HepG2 (cell line): ENCODE measurements at regions not wholly inside any gene's neighbourhood (a gene's known extent, or its start where the extent isn't known, plus 50 kb on each side); places are given as distances from the start of the nearest gene placed in this dataset.

Source experiments
- ATAC-seq: fragments of 200-7000 bp; cut with Tn5 transposase; 3 replicates; pipeline ENCODE4 v1.9.1; 2020; ENCODE audit warnings: mild to moderate bottlenecking, moderate library complexity
- BruUV-seq: library from RNA; stranded (reverse); fragments of 400-500 nt; replicated peaks from 2 replicates; lab custom pipeline; 2021; lab: Mats Ljungman, UMichigan
- CTCF ChIA-PET: fragments of 300-600 bp; formaldehyde crosslinking; extraction: SDS; loops from one replicate; lab custom pipeline; 2021; ENCODE audit warnings: low total read pairs, inconsistent platforms, low intra/inter-chr PET ratio; lab: Yijun Ruan, JAX
- POLR2A ChIA-PET: fragments of 350-600 bp; sonication (Branson Sonifier 250); formaldehyde crosslinking; loops from one replicate; lab custom pipeline; 2020; ENCODE audit warnings: antibody characterized with exemption, inconsistent platforms; lab: Yijun Ruan, JAX
- DNase-seq: peaks from one replicate; pipeline ENCODE4 v3.0.0-alpha.2; 2015; ENCODE audit warnings: low spot score
- FAIRE-seq: peaks from 3 replicates; lab custom pipeline; 2011; peaks lifted over from hg19 to GRCh38; lab: Jason Lieb, UNC
- H2AFZ ChIP-seq: one replicate; pipeline ENCODE4 v1.6.1; 2011; ENCODE audit warnings: low read length, inconsistent platforms
- H3K27ac ChIP-seq: fragments of 300-600 bp; 3 replicates; pipeline ENCODE4 v1.8.0; 2011; ENCODE audit warnings: mixed run types, mild to moderate bottlenecking, mixed read lengths, low read length, inconsistent platforms; ENCODE audit not compliant: insufficient read depth; ENCODE audit errors: extremely low read length
- H3K27me3 ChIP-seq, 2 experiments: fragments of 200-600 bp in 1 of 2; 2 replicates in 1 of 2; 3 replicates in 1 of 2; pipeline versions ENCODE4 v1.6.0 to v1.8.0; 2011; ENCODE audit warnings: low read length in 2 of 2, mild to moderate bottlenecking in 2 of 2, moderate library complexity in 2 of 2, inconsistent platforms in 1 of 2; ENCODE audit not compliant: insufficient read depth in 2 of 2, control insufficient read depth in 1 of 2
- H3K36me3 ChIP-seq, 2 experiments: fragments of 200-600 bp in 1 of 2; replicated peaks in 1 of 2; 2 replicates in 1 of 2; 3 replicates in 1 of 2; pipeline versions ENCODE4 v1.5.1 to v1.8.0; 2011; ENCODE audit warnings: low read length in 2 of 2, inconsistent platforms in 1 of 2; ENCODE audit not compliant: insufficient read depth in 2 of 2, control insufficient read depth in 1 of 2
- H3K4me1 ChIP-seq: 2 replicates; pipeline ENCODE4 v1.5.1; 2012; ENCODE audit warnings: low read length, inconsistent platforms; ENCODE audit not compliant: insufficient read depth
- H3K4me2 ChIP-seq: 2 replicates; pipeline ENCODE4 v1.6.0; 2011; ENCODE audit warnings: low read depth, low read length, inconsistent platforms
- H3K4me3 ChIP-seq, 3 experiments: fragments of 200-600 bp in 1 of 3; sonication (generic), shearing (Covaris generic) in 1 of 3; replicated peaks in 1 of 3; 2 replicates each; pipeline ENCODE4 v1.5.1; 2011 to 2016; ENCODE audit warnings: low read length in 3 of 3, inconsistent platforms in 2 of 3, low read depth in 2 of 3, mild to moderate bottlenecking in 2 of 3, control low read depth in 1 of 3, mixed read lengths in 1 of 3; ENCODE audit not compliant: insufficient read depth in 1 of 3
- H3K79me2 ChIP-seq: one replicate; pipeline ENCODE4 v1.6.1; 2011; ENCODE audit warnings: low read length, inconsistent platforms; ENCODE audit not compliant: insufficient read depth
- H3K9ac ChIP-seq: 2 replicates; pipeline ENCODE4 v1.6.0; 2011; ENCODE audit warnings: mild to moderate bottlenecking, low read depth, low read length, inconsistent platforms; ENCODE audit not compliant: insufficient read depth
- H3K9me3 ChIP-seq: 2 replicates; pipeline ENCODE4 v1.5.1; 2012; ENCODE audit warnings: mild to moderate bottlenecking, low read length
- H4K20me1 ChIP-seq: 2 replicates; pipeline ENCODE4 v1.6.0; 2011; ENCODE audit warnings: inconsistent platforms, mild to moderate bottlenecking, low read length, moderate library complexity; ENCODE audit not compliant: insufficient read depth
- ISX ChIP-seq: sonication (generic); formaldehyde crosslinking; conservative IDR thresholded peaks from 2 replicates; pipeline ENCODE4 v1.5.0; 2020; ENCODE audit warnings: missing genetic modification reagents
- PHF8 ChIP-seq: sonication (generic); formaldehyde crosslinking; IDR thresholded peaks from 2 replicates; pipeline ENCODE4 v1.5.0; 2020; ENCODE audit warnings: missing genetic modification reagents
- RELA ChIP-seq: sonication (generic); formaldehyde crosslinking; IDR thresholded peaks from 2 replicates; pipeline ENCODE4 v1.4.0; 2020; ENCODE audit warnings: missing genetic modification reagents
- SATB2 ChIP-seq: sonication (generic); formaldehyde crosslinking; IDR thresholded peaks from 2 replicates; pipeline ENCODE4 v1.5.0; 2020; ENCODE audit warnings: missing genetic modification reagents
- SIN3B ChIP-seq: fragments of 150-350 bp; IDR thresholded peaks from 2 replicates; pipeline ENCODE4 v1.6.1; 2014; ENCODE audit warnings: low read length
- SPEN ChIP-seq: sonication (generic); formaldehyde crosslinking; IDR thresholded peaks from 2 replicates; pipeline ENCODE4 v1.5.1; 2020; ENCODE audit warnings: low read depth, mild to moderate bottlenecking, missing genetic modification reagents
- TSC22D2 ChIP-seq: sonication (generic); formaldehyde crosslinking; IDR thresholded peaks from 2 replicates; pipeline ENCODE4 v1.5.1; 2020; ENCODE audit warnings: missing genetic modification reagents, mild to moderate bottlenecking, borderline replicate concordance
- ZBTB10 ChIP-seq: sonication (generic); formaldehyde crosslinking; IDR thresholded peaks from 2 replicates; pipeline ENCODE4 v1.4.0; 2020; ENCODE audit warnings: missing genetic modification reagents, borderline replicate concordance
- ZMAT3 ChIP-seq: sonication (generic); formaldehyde crosslinking; conservative IDR thresholded peaks from 2 replicates; pipeline ENCODE4 v1.7.0; 2021; ENCODE audit warnings: missing genetic modification reagents
- ZNF251 ChIP-seq: sonication (generic); formaldehyde crosslinking; IDR thresholded peaks from 2 replicates; pipeline ENCODE4 v1.9.0; 2021; ENCODE audit warnings: mild to moderate bottlenecking, missing genetic modification reagents
- ZNF407 ChIP-seq: sonication (generic); formaldehyde crosslinking; IDR thresholded peaks from one replicate; pipeline ENCODE4 v1.5.1; 2020; ENCODE audit warnings: mild to moderate bottlenecking, missing genetic modification reagents; ENCODE audit errors: not compliant biosample characterization
- ZNF589 ChIP-seq: sonication (generic); formaldehyde crosslinking; conservative IDR thresholded peaks from 2 replicates; pipeline ENCODE4 v1.8.0; 2022; ENCODE audit warnings: mild to moderate bottlenecking, moderate library complexity, missing genetic modification reagents
- ZNF597 ChIP-seq: sonication (generic); formaldehyde crosslinking; IDR thresholded peaks from 2 replicates; pipeline ENCODE4 v1.5.0; 2020; ENCODE audit warnings: missing genetic modification reagents
- ZSCAN30 ChIP-seq: sonication (generic); formaldehyde crosslinking; IDR thresholded peaks from 2 replicates; pipeline ENCODE4 v1.5.0; 2020; ENCODE audit warnings: mild to moderate bottlenecking, missing genetic modification reagents
- WGBS: methylation state at CpG from one replicate; pipeline ENCODE4 v1.1.6; 2017; ENCODE audit warnings: low lambda C conversion rate; 5-methylcytosine and 5-hydroxymethylcytosine counted together
- in situ Hi-C: cut with HindIII; loops from 2 replicates; pipeline ENCODE4 v1.10.0; 2017; ENCODE audit warnings: low pct_unique_long_range_greater_than_20kb; ENCODE audit not compliant: extremely low pct_ligation_motif_present
- intact Hi-C: fragments of 100-400 bp; cut with micrococcal nuclease; formaldehyde crosslinking; loops from one replicate; pipeline ENCODE4 v1.10.0; 2022; ENCODE audit not compliant: unreplicated experiment

- ChIA-PET CTCF (no interaction called here), POLR2A (no interaction called here)
- no TSS peak for BruUV-seq
- 0% methylated on average over 3 of the region's 3 CpGs for WGBS
- Histone ChIP-seq H3K27ac (no peak overlapping the region), H3K4me2 (no peak overlapping the region), H3K9me3 (no peaks in the 10 kb centered on the region), H3K79me2 (no peaks in the 10 kb centered on the region), H2AFZ (no peak overlapping the region), H3K27me3 (no peaks in the 10 kb centered on the region), H4K20me1 (no peaks in the 10 kb centered on the region), H3K36me3 (no peaks in the 10 kb centered on the region), H3K4me1 (no peaks in the 10 kb centered on the region), H3K9ac (no peak overlapping the region), H3K4me3 (no peak overlapping the region)
- ATAC-seq = no peak
- FAIRE-seq = no peak
- TF ChIP-seq ZNF589 (CRISPR knock-in tag) (no peak), ZNF251 (CRISPR knock-in tag) (no peak), PHF8 (CRISPR knock-in tag) (no peak), SATB2 (CRISPR knock-in tag) (no peak), ZMAT3 (CRISPR knock-in tag) (no peak), ZNF407 (CRISPR knock-in tag) (no peak), ZBTB10 (no peak), ISX (CRISPR knock-in tag) (no peak), TSC22D2 (CRISPR knock-in tag) (no peak), SPEN (CRISPR knock-in tag) (no peak), ZSCAN30 (CRISPR knock-in tag) (no peak), SIN3B (no peak), ZNF597 (CRISPR knock-in tag) (no peak), RELA (CRISPR knock-in tag) (no peak)
- no peak for DNase-seq
- in situ Hi-C loops (no loop called here), intact Hi-C loops (no loop called here)
Measured at GRCh38 chrX:1126738-1127137, 85.7 kb downstream of the CRLF2 start.
